ENCODE measurements at regions not wholly inside any gene's neighbourhood (a gene's known extent, or its start where the extent isn't known, plus 50 kb on each side); places are given as distances from the start of the nearest gene placed in this dataset.

- no peak for TF ChIP-seq CTCF (IDR thresholded peaks at IDR 0.05)
- TF ChIP-seq POLR2A (IDR thresholded peaks at IDR 0.05) = no peak
These were observed 571.9 kb downstream of the VRK1 start for GRCh38 chr14:97368900-97369564.

Data from breast epithelium (tissue), 3 donors.